ENCODE measurements at regions not wholly inside any gene's neighbourhood (a gene's known extent, or its start where the extent isn't known, plus 50 kb on each side); places are given as distances from the start of the nearest gene placed in this dataset.

DNA sequence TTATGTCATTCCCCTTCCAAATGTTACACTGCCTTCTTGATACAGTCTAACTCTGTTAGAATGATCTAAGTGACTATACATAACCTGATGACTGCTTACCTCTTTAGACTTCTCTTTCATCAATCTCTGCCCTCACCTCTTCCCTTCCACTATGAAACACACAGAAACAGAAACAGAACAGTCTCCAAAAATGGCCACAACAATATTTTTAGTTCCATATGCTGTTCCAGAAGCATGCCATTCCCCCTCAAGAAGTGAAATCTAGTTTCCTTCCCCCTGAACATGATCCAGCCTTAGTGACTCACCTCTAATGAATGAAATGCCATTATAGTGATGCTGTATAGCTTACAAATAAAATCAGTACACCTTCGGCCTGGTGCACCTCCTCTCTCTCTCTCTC is 229.3 kb upstream of the TENT5A start:
- TF ChIP-seq, protein P1, sequence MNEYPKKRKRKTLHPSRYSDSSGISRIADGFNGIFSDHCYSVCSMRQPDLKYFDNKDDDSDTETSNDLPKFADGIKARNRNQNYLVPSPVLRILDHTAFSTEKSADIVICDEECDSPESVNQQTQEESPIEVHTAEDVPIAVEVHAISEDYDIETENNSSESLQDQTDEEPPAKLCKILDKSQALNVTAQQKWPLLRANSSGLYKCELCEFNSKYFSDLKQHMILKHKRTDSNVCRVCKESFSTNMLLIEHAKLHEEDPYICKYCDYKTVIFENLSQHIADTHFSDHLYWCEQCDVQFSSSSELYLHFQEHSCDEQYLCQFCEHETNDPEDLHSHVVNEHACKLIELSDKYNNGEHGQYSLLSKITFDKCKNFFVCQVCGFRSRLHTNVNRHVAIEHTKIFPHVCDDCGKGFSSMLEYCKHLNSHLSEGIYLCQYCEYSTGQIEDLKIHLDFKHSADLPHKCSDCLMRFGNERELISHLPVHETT (tag by site-specific recombination; IDR thresholded peaks at IDR 0.05): no peak
- TF ChIP-seq ZNF670 (tag by site-specific recombination; IDR thresholded peaks at IDR 0.05; ENCODE audit: low read depth) (no peak), ZNF211 (tag by site-specific recombination; IDR thresholded peaks at IDR 0.05; ENCODE audit: low read depth) (no peak), ZNF510 (tag by site-specific recombination; IDR thresholded peaks at IDR 0.05; ENCODE audit: insufficient replicate concordance) (no peak), BCL11B (tag by site-specific recombination; IDR thresholded peaks at IDR 0.05; ENCODE audit: low read depth) (no peak), ZNF548 (tag by site-specific recombination; IDR thresholded peaks at IDR 0.05) (no peak), ZNF426 (tag by site-specific recombination; IDR thresholded peaks at IDR 0.05) (no peak), ZNF10 (tag by site-specific recombination; IDR thresholded peaks at IDR 0.05) (no peak)
- TF ChIP-seq, protein P2, sequence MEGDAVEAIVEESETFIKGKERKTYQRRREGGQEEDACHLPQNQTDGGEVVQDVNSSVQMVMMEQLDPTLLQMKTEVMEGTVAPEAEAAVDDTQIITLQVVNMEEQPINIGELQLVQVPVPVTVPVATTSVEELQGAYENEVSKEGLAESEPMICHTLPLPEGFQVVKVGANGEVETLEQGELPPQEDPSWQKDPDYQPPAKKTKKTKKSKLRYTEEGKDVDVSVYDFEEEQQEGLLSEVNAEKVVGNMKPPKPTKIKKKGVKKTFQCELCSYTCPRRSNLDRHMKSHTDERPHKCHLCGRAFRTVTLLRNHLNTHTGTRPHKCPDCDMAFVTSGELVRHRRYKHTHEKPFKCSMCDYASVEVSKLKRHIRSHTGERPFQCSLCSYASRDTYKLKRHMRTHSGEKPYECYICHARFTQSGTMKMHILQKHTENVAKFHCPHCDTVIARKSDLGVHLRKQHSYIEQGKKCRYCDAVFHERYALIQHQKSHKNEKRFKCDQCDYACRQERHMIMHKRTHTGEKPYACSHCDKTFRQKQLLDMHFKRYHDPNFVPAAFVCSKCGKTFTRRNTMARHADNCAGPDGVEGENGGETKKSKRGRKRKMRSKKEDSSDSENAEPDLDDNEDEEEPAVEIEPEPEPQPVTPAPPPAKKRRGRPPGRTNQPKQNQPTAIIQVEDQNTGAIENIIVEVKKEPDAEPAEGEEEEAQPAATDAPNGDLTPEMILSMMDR (tag by site-specific recombination; IDR thresholded peaks at IDR 0.05): no peak
- TF ChIP-seq, protein P3, sequence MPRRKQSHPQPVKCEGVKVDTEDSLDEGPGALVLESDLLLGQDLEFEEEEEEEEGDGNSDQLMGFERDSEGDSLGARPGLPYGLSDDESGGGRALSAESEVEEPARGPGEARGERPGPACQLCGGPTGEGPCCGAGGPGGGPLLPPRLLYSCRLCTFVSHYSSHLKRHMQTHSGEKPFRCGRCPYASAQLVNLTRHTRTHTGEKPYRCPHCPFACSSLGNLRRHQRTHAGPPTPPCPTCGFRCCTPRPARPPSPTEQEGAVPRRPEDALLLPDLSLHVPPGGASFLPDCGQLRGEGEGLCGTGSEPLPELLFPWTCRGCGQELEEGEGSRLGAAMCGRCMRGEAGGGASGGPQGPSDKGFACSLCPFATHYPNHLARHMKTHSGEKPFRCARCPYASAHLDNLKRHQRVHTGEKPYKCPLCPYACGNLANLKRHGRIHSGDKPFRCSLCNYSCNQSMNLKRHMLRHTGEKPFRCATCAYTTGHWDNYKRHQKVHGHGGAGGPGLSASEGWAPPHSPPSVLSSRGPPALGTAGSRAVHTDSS (tag by site-specific recombination; IDR thresholded peaks at IDR 0.05): no peak
- TF ChIP-seq, protein P4, sequence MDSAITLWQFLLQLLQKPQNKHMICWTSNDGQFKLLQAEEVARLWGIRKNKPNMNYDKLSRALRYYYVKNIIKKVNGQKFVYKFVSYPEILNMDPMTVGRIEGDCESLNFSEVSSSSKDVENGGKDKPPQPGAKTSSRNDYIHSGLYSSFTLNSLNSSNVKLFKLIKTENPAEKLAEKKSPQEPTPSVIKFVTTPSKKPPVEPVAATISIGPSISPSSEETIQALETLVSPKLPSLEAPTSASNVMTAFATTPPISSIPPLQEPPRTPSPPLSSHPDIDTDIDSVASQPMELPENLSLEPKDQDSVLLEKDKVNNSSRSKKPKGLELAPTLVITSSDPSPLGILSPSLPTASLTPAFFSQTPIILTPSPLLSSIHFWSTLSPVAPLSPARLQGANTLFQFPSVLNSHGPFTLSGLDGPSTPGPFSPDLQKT (IDR thresholded peaks at IDR 0.05; ENCODE audit: borderline replicate concordance, low read depth, low read length): no peak
- TF ChIP-seq, protein P5, sequence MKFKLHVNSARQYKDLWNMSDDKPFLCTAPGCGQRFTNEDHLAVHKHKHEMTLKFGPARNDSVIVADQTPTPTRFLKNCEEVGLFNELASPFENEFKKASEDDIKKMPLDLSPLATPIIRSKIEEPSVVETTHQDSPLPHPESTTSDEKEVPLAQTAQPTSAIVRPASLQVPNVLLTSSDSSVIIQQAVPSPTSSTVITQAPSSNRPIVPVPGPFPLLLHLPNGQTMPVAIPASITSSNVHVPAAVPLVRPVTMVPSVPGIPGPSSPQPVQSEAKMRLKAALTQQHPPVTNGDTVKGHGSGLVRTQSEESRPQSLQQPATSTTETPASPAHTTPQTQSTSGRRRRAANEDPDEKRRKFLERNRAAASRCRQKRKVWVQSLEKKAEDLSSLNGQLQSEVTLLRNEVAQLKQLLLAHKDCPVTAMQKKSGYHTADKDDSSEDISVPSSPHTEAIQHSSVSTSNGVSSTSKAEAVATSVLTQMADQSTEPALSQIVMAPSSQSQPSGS (tag by site-specific recombination; IDR thresholded peaks at IDR 0.05; ENCODE audit: low read depth): no peak
- TF ChIP-seq, protein P6, sequence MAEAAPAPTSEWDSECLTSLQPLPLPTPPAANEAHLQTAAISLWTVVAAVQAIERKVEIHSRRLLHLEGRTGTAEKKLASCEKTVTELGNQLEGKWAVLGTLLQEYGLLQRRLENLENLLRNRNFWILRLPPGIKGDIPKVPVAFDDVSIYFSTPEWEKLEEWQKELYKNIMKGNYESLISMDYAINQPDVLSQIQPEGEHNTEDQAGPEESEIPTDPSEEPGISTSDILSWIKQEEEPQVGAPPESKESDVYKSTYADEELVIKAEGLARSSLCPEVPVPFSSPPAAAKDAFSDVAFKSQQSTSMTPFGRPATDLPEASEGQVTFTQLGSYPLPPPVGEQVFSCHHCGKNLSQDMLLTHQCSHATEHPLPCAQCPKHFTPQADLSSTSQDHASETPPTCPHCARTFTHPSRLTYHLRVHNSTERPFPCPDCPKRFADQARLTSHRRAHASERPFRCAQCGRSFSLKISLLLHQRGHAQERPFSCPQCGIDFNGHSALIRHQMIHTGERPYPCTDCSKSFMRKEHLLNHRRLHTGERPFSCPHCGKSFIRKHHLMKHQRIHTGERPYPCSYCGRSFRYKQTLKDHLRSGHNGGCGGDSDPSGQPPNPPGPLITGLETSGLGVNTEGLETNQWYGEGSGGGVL (tag by site-specific recombination; IDR thresholded peaks at IDR 0.05): no peak

Data from HEK293 (cell line).